H1 (cell line): ENCODE measurements at regions not wholly inside any gene's neighbourhood (a gene's known extent, or its start where the extent isn't known, plus 50 kb on each side); places are given as distances from the start of the nearest gene placed in this dataset.

Experiments used
- CTCF ChIA-PET: fragments of 300-600 bp; sonication (Branson Sonifier 250); formaldehyde crosslinking; loops from one replicate; lab custom pipeline; 2021; ENCODE audit not compliant: partially characterized antibody; lab: Charles Lee
- POLR2A ChIA-PET: fragments of 300-600 bp; sonication (Branson Sonifier 250); formaldehyde crosslinking; loops from one replicate; lab custom pipeline; 2021; ENCODE audit warnings: inconsistent platforms; ENCODE audit not compliant: partially characterized antibody; lab: Charles Lee
- DNase-seq, 2 experiments: peaks; one replicate each; pipeline versions ENCODE4 v3.0.0 to v3.0.0-alpha.2; 2010 to 2022; ENCODE audit warnings: low spot score in 2 of 2, low read depth in 1 of 2, mixed read lengths in 1 of 2
- FAIRE-seq: peaks from 2 replicates; lab custom pipeline; 2011; peaks lifted over from hg19 to GRCh38; lab: Jason Lieb, UNC
- H2AFZ ChIP-seq: 2 replicates; pipeline ENCODE4 v1.8.1; 2012; ENCODE audit warnings: low read length, inconsistent platforms
- H2AK5ac ChIP-seq: 2 replicates; pipeline ENCODE4 v1.6.1; 2013; ENCODE audit warnings: low read depth, low read length
- H2BK120ac ChIP-seq: replicated peaks from 2 replicates; pipeline ENCODE3; 2013; ENCODE audit warnings: low read depth, low read length, inconsistent platforms
- H2BK12ac ChIP-seq: 2 replicates; pipeline ENCODE4 v1.6.1; 2013; ENCODE audit warnings: low read depth, low read length
- H2BK15ac ChIP-seq: 2 replicates; pipeline ENCODE4 v1.6.1; 2013; ENCODE audit warnings: low read length
- H2BK20ac ChIP-seq: 2 replicates; pipeline ENCODE4 v1.6.1; 2013; ENCODE audit warnings: low read length
- H2BK5ac ChIP-seq: 2 replicates; pipeline ENCODE4 v1.6.1; 2013; ENCODE audit warnings: low read depth, low read length
- H3K14ac ChIP-seq: 2 replicates; pipeline ENCODE4 v1.6.1; 2013; ENCODE audit warnings: inconsistent platforms; ENCODE audit not compliant: insufficient read length
- H3K18ac ChIP-seq: 2 replicates; pipeline ENCODE4 v1.6.1; 2013; ENCODE audit warnings: low read length; ENCODE audit errors: extremely low read depth
- H3K23ac ChIP-seq: 2 replicates; pipeline ENCODE4 v1.6.1; 2013; ENCODE audit warnings: inconsistent platforms; ENCODE audit not compliant: insufficient read length
- H3K23me2 ChIP-seq: 2 replicates; pipeline ENCODE4 v1.6.1; 2013; ENCODE audit warnings: low read depth, low read length
- H3K27ac ChIP-seq: 2 replicates; pipeline ENCODE4 v1.6.1; 2011; ENCODE audit warnings: low read depth, low read length, inconsistent platforms
- H3K27me3 ChIP-seq, 4 experiments: replicated peaks in 1 of 4; 1 replicate in 1 of 4; 2 replicates in 3 of 4; pipeline versions ENCODE4 v1.6.1 to v1.8.1; 2011 to 2013; ENCODE audit warnings: low read length in 3 of 4, mild to moderate bottlenecking in 3 of 4, inconsistent platforms in 2 of 4, mixed read lengths in 2 of 4, moderate library complexity in 1 of 4; ENCODE audit not compliant: control insufficient read depth in 3 of 4, insufficient read depth in 3 of 4; ENCODE audit errors: extremely low read depth in 1 of 4
- H3K36me3 ChIP-seq, 4 experiments: 2 replicates each; pipeline versions ENCODE4 v1.6.1 to v1.8.1; 2011 to 2013; ENCODE audit warnings: mild to moderate bottlenecking in 4 of 4, low read length in 3 of 4, moderate library complexity in 2 of 4, control low read depth in 1 of 4, inconsistent platforms in 1 of 4; ENCODE audit not compliant: insufficient read depth in 4 of 4, control insufficient read depth in 2 of 4
- H3K4ac ChIP-seq: replicated peaks from 2 replicates; pipeline ENCODE3; 2013; ENCODE audit warnings: low read length, low read depth, mixed read lengths, inconsistent platforms; ENCODE audit not compliant: insufficient read length
- H3K4me1 ChIP-seq, 4 experiments: replicated peaks in 1 of 4; 1 replicate in 1 of 4; 2 replicates in 3 of 4; pipeline versions ENCODE4 v1.6.1 to v1.8.1; 2011 to 2013; ENCODE audit warnings: low read length in 3 of 4, inconsistent platforms in 2 of 4, mixed read lengths in 1 of 4; ENCODE audit not compliant: insufficient read depth in 4 of 4, control insufficient read depth in 3 of 4
- H3K4me2 ChIP-seq, 2 experiments: 2 replicates each; pipeline versions ENCODE4 v1.6.1 to v1.8.1; 2011 to 2013; ENCODE audit warnings: low read depth in 2 of 2, low read length in 2 of 2, control low read depth in 1 of 2, inconsistent platforms in 1 of 2, mild to moderate bottlenecking in 1 of 2; ENCODE audit not compliant: insufficient read depth in 1 of 2
- H3K4me3 ChIP-seq, 4 experiments: fragments of 200-600, 300-600 bp in 1 of 4; sonication (generic), shearing (Covaris generic), sonication (Bioruptor Twin) in 1 of 4; 2 replicates each; pipeline versions ENCODE4 v1.5.1 to v1.8.1; 2011 to 2016; ENCODE audit warnings: low read length in 4 of 4, low read depth in 3 of 4, control low read depth in 2 of 4, inconsistent platforms in 2 of 4, mild to moderate bottlenecking in 2 of 4, mixed read lengths in 1 of 4, moderate library complexity in 1 of 4; ENCODE audit not compliant: insufficient read depth in 2 of 4; ENCODE audit errors: extremely low read depth in 1 of 4
- H3K56ac ChIP-seq: replicated peaks from 2 replicates; pipeline ENCODE3; 2013; ENCODE audit warnings: low read depth, mild to moderate bottlenecking, mixed read lengths, low read length, inconsistent platforms; ENCODE audit not compliant: insufficient read length
- H3K79me1 ChIP-seq: 2 replicates; pipeline ENCODE4 v1.6.1; 2013; ENCODE audit warnings: low read depth, low read length, control low read depth
- H3K79me2 ChIP-seq, 2 experiments: 2 replicates each; pipeline versions ENCODE4 v1.6.1 to v1.8.1; 2012 to 2013; ENCODE audit warnings: low read length in 2 of 2, mild to moderate bottlenecking in 2 of 2, inconsistent platforms in 1 of 2; ENCODE audit not compliant: insufficient read depth in 2 of 2, control insufficient read depth in 1 of 2
- H3K9ac ChIP-seq, 4 experiments: replicated peaks in 1 of 4; 1 replicate in 1 of 4; 2 replicates in 3 of 4; pipeline versions ENCODE4 v1.6.1 to v1.8.1; 2011 to 2013; ENCODE audit warnings: low read depth in 3 of 4, low read length in 3 of 4, control low read depth in 2 of 4, mild to moderate bottlenecking in 2 of 4, moderate library complexity in 2 of 4, inconsistent platforms in 1 of 4; ENCODE audit errors: extremely low read depth in 1 of 4
- H3K9me3 ChIP-seq, 2 experiments: 2 replicates each; pipeline versions ENCODE4 v1.6.1 to v1.8.1; 2012 to 2013; ENCODE audit warnings: mild to moderate bottlenecking in 2 of 2, moderate library complexity in 2 of 2, control low read depth in 1 of 2, inconsistent platforms in 1 of 2, low read depth in 1 of 2, low read length in 1 of 2, mixed read lengths in 1 of 2; ENCODE audit not compliant: insufficient read depth in 2 of 2
- H4K20me1 ChIP-seq, 2 experiments: replicated peaks in 1 of 2; 2 replicates each; pipeline versions ENCODE3 to v1.8.1; 2011 to 2013; ENCODE audit warnings: inconsistent platforms in 2 of 2, low read length in 2 of 2, mild to moderate bottlenecking in 1 of 2; ENCODE audit not compliant: insufficient read depth in 2 of 2, control insufficient read depth in 1 of 2
- H4K5ac ChIP-seq: 2 replicates; pipeline ENCODE4 v1.6.1; 2013; ENCODE audit warnings: low read length, low read depth, mixed read lengths, inconsistent platforms; ENCODE audit not compliant: insufficient read length
- H4K8ac ChIP-seq: 2 replicates; pipeline ENCODE4 v1.8.0; 2013; ENCODE audit warnings: mild to moderate bottlenecking, moderate library complexity, low read length, inconsistent platforms; ENCODE audit not compliant: insufficient read depth; ENCODE audit errors: extremely low read depth
- H4K91ac ChIP-seq: replicated peaks from 2 replicates; pipeline ENCODE3; 2013; ENCODE audit warnings: low read length, mixed read lengths, inconsistent platforms; ENCODE audit not compliant: insufficient read length
- ASH2L ChIP-seq: fragments of 200-600, 300-600 bp; sonication (generic); IDR thresholded peaks from one replicate; pipeline ENCODE4 v1.7.1; 2017; ENCODE audit warnings: low read length
- CHD2 ChIP-seq: IDR thresholded peaks from 2 replicates; pipeline ENCODE4 v1.6.1; 2012; ENCODE audit warnings: low read length, improper control_type of control experiment
- CTCF ChIP-seq, 3 experiments: IDR thresholded peaks; 1 replicate in 2 of 3; 2 replicates in 1 of 3; pipeline versions ENCODE4 v1.5.1 to v1.6.1; 2011; ENCODE audit warnings: low read length in 3 of 3, mild to moderate bottlenecking in 3 of 3, inconsistent platforms in 2 of 3, low read depth in 1 of 3, moderate library complexity in 1 of 3; ENCODE audit not compliant: insufficient read depth in 1 of 3; ENCODE audit errors: control extremely low read depth in 1 of 3
- E2F6 ChIP-seq: IDR thresholded peaks from 2 replicates; pipeline ENCODE4 v1.6.1; 2012; ENCODE audit warnings: inconsistent platforms
- EP300 ChIP-seq, 2 experiments: IDR thresholded peaks; 1 replicate in 1 of 2; 2 replicates in 1 of 2; pipeline ENCODE4 v1.6.1; 2011 to 2012; ENCODE audit warnings: low read depth in 2 of 2, low read length in 2 of 2, mild to moderate bottlenecking in 2 of 2, borderline replicate concordance in 1 of 2, inconsistent platforms in 1 of 2, moderate library complexity in 1 of 2
- GTF2F1 ChIP-seq: IDR thresholded peaks from 2 replicates; pipeline ENCODE4 v1.6.1; 2012; ENCODE audit warnings: low read depth, low read length, improper control_type of control experiment, borderline replicate concordance
- HDAC6 ChIP-seq: IDR thresholded peaks from one replicate; pipeline ENCODE4 v1.7.1; 2012; ENCODE audit warnings: low read depth, mild to moderate bottlenecking, inconsistent platforms, low read length, moderate library complexity
- SAP30 ChIP-seq: fragments of 300-600 bp; sonication (generic); IDR thresholded peaks from 2 replicates; pipeline ENCODE4 v1.7.1; 2012; ENCODE audit warnings: low read length, moderate library complexity, mild to moderate bottlenecking, inconsistent platforms; ENCODE audit not compliant: insufficient read depth, insufficient replicate concordance
- SIRT6 ChIP-seq: IDR thresholded peaks from one replicate; pipeline ENCODE4 v1.7.1; 2012; ENCODE audit warnings: low read length, inconsistent platforms
- SIX5 ChIP-seq: IDR thresholded peaks from 2 replicates; pipeline ENCODE4 v1.6.1; 2011; ENCODE audit warnings: mild to moderate bottlenecking, low read depth, low read length
- TAF1 ChIP-seq: IDR thresholded peaks from 2 replicates; pipeline ENCODE4 v1.6.1; 2011; ENCODE audit warnings: mild to moderate bottlenecking, low read depth, low read length
- WGBS, 2 experiments: shearing (Covaris generic) in 1 of 2; methylation state at CpG; one replicate each; pipeline versions ENCODE4 v1.1.6 to v1.1.7; 2013 to 2015; ENCODE audit warnings: low lambda C conversion rate in 2 of 2, mixed read lengths in 2 of 2, inconsistent platforms in 1 of 2, low coverage in 1 of 2, missing lambda C conversion rate in 1 of 2; ENCODE audit not compliant: insufficient replicate concordance in 2 of 2, insufficient coverage in 1 of 2, insufficient read length in 1 of 2; ENCODE audit errors: extremely low coverage in 1 of 2, missing lambda C conversion rate in 1 of 2; 5-methylcytosine and 5-hydroxymethylcytosine counted together

GRCh38 chr2:183389546-183390080 lies 265.4 kb downstream of the NUP35 start:
- no peak overlapping the region for H4K91ac ChIP-seq
- H3K23ac ChIP-seq, result no peak overlapping the region
- H3K9ac ChIP-seq, result no peak overlapping the region
- no peak overlapping the region for H2BK15ac ChIP-seq
- DNase-seq (no peak), FAIRE-seq (no peak)
- no peak overlapping the region for H2BK12ac ChIP-seq
- H3K4me3 ChIP-seq, result no peak overlapping the region
- 89% methylated on average over 2 of the region's 2 CpGs; no CpG with 5 or more reads in 1 of the 2 experiments for WGBS, 2 experiments
- H3K14ac ChIP-seq, result no peak overlapping the region
- peaks cover 0 to 2% of the 10 kb centered on the region in 2 experiments; a peak in 1 of 4 replicates for H3K9me3 ChIP-seq
- H3K18ac ChIP-seq, result no peak overlapping the region
- H3K4ac ChIP-seq, result no peak overlapping the region
- H3K27me3 ChIP-seq, result no peaks in the 10 kb centered on the region
- H2BK5ac ChIP-seq, result no peak overlapping the region
- H4K5ac ChIP-seq, result no peak overlapping the region
- no peak overlapping the region for H2AK5ac ChIP-seq
- H3K4me1 ChIP-seq, result no peaks in the 10 kb centered on the region
- H2BK20ac ChIP-seq, result no peak overlapping the region
- H3K79me1 ChIP-seq, result no peaks in the 10 kb centered on the region
- H2BK120ac ChIP-seq, result no peak overlapping the region
- no peaks in the 10 kb centered on the region for H3K23me2 ChIP-seq
- POLR2A ChIA-PET, result no interaction called here
- no peak overlapping the region for H3K4me2 ChIP-seq
- H3K36me3 ChIP-seq, result no peaks in the 10 kb centered on the region; a peak in 1 of 8 replicates
- no peak overlapping the region for H2AFZ ChIP-seq
- H4K20me1 ChIP-seq, result no peaks in the 10 kb centered on the region
- no peaks in the 10 kb centered on the region for H3K79me2 ChIP-seq
- H4K8ac ChIP-seq, result no peak overlapping the region
- no peak overlapping the region for H3K56ac ChIP-seq
- no peak overlapping the region for H3K27ac ChIP-seq
- CTCF ChIA-PET, result no interaction called here
- TF ChIP-seq SIRT6 (no peak), SIX5 (no peak), E2F6 (no peak), GTF2F1 (no peak), CHD2 (no peak), ASH2L (no peak), TAF1 (no peak), SAP30 (no peak), HDAC6 (no peak), EP300 (IDR thresholded peaks at IDR 0.05; ENCODE audit: borderline replicate concordance in 1 of 2, low read depth in 2 of 2, low read length in 2 of 2) (no peak), CTCF (IDR thresholded peaks at IDR 0.05; ENCODE audit: control extremely low read depth in 1 of 3, insufficient read depth in 1 of 3, low read depth in 1 of 3, low read length in 3 of 3) (no peak)
